ENCODE measurements at regions not wholly inside any gene's neighbourhood (a gene's known extent, or its start where the extent isn't known, plus 50 kb on each side); places are given as distances from the start of the nearest gene placed in this dataset.

- ATAC-seq (no peak), DNase-seq (ENCODE audit: low spot score) (no peak)
- Histone ChIP-seq H3K4me2 (no peak overlapping the region), H3F3A (replicated peaks; ENCODE audit: low read depth) (no peaks in the 10 kb centered on the region), H3K36me3 (ENCODE audit: insufficient read depth) (no peaks in the 10 kb centered on the region), H4K20me1 (replicated peaks; ENCODE audit: insufficient read depth) (no peaks in the 10 kb centered on the region), H3K79me2 (replicated peaks; ENCODE audit: insufficient read depth) (no peaks in the 10 kb centered on the region), H3K4me1 (ENCODE audit: insufficient read depth) (no peaks in the 10 kb centered on the region), H3K9me2 (ENCODE audit: insufficient read depth) (no peaks in the 10 kb centered on the region), H3K4me3 (no peak overlapping the region), H3K27ac (ENCODE audit: low read depth) (no peak overlapping the region), H3K27me3 (ENCODE audit: insufficient read depth) (no peaks in the 10 kb centered on the region), H2AFZ (no peak overlapping the region)
- Mint-ChIP-seq H3K36me3 (ENCODE audit: low read depth) (no peaks in the 10 kb centered on the region), H3K4me1 (peaks cover 9% of the 10 kb centered on the region), H3K9me3 (no peaks in the 10 kb centered on the region; the same call in 2 of the 3 replicates), H3K27ac (no peak overlapping the region), H3K4me3 (no peak overlapping the region), H3K27me3 (ENCODE audit: insufficient read depth, low read depth, poor library complexity) (peaks cover 7% of the 10 kb centered on the region)
- TF ChIP-seq STAT1 (IDR thresholded peaks at IDR 0.05; ENCODE audit: unreplicated experiment) (no peak), CREB1 (CRISPR knock-in tag; IDR thresholded peaks at IDR 0.05; ENCODE audit: low read depth) (no peak), ZNF331 (CRISPR knock-in tag; IDR thresholded peaks at IDR 0.05; ENCODE audit: low read depth) (no peak), EZH2phosphoT487 (IDR thresholded peaks at IDR 0.05; ENCODE audit: unreplicated experiment) (no peak), EZH2 (IDR thresholded peaks at IDR 0.05; ENCODE audit: low read depth, unreplicated experiment) (no peak)
- TF ChIP-seq, protein P1, sequence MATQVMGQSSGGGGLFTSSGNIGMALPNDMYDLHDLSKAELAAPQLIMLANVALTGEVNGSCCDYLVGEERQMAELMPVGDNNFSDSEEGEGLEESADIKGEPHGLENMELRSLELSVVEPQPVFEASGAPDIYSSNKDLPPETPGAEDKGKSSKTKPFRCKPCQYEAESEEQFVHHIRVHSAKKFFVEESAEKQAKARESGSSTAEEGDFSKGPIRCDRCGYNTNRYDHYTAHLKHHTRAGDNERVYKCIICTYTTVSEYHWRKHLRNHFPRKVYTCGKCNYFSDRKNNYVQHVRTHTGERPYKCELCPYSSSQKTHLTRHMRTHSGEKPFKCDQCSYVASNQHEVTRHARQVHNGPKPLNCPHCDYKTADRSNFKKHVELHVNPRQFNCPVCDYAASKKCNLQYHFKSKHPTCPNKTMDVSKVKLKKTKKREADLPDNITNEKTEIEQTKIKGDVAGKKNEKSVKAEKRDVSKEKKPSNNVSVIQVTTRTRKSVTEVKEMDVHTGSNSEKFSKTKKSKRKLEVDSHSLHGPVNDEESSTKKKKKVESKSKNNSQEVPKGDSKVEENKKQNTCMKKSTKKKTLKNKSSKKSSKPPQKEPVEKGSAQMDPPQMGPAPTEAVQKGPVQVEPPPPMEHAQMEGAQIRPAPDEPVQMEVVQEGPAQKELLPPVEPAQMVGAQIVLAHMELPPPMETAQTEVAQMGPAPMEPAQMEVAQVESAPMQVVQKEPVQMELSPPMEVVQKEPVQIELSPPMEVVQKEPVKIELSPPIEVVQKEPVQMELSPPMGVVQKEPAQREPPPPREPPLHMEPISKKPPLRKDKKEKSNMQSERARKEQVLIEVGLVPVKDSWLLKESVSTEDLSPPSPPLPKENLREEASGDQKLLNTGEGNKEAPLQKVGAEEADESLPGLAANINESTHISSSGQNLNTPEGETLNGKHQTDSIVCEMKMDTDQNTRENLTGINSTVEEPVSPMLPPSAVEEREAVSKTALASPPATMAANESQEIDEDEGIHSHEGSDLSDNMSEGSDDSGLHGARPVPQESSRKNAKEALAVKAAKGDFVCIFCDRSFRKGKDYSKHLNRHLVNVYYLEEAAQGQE (IDR thresholded peaks at IDR 0.05; ENCODE audit: unreplicated experiment): no peak
- TF ChIP-seq, protein P2, sequence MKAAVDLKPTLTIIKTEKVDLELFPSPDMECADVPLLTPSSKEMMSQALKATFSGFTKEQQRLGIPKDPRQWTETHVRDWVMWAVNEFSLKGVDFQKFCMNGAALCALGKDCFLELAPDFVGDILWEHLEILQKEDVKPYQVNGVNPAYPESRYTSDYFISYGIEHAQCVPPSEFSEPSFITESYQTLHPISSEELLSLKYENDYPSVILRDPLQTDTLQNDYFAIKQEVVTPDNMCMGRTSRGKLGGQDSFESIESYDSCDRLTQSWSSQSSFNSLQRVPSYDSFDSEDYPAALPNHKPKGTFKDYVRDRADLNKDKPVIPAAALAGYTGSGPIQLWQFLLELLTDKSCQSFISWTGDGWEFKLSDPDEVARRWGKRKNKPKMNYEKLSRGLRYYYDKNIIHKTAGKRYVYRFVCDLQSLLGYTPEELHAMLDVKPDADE (IDR thresholded peaks at IDR 0.05): no peak
Observed at GRCh38 chr2:239504643-239505235, 103.9 kb upstream of the HDAC4 start.

DNA sequence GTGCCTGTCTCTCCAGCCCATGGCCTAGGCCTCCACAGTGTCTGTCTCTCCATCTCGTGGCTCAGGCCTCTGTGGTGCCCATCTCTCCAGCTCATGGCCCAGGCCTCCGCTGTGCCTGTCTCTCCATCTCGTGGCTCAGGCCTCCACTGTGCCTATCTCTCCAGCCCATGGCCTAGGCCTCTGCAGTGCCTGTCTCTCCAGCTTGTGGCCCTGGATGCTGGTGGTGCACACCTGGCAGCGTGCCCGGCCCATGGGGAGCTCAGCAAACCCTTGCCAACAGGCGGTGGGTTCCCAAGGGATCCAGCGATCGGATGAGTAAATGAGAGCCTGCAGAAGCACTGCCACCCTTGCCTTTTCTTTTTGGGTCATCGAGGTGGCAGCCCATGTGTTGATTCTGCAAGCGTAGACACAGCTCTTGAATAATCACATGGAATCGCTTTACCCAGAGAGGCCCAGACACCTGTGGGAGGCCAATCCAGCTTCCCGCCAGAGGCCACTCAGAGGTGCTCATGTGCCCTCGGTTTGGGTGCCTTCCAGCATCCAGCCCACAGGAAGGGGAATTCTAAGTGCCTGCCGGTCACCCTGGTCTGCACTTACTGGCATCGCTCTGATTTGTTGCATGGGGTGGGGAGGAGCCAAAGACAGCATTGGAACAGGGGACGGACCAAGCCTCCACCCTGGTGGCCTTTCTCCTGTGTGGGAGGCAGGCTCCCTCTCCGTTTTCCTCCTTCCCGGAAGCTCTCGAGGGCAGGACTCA lies 101.8 kb upstream of the HDAC4 start:
- H2AFZ ChIP-seq: no peak overlapping the region
- no peaks in the 10 kb centered on the region for H3K9me2 ChIP-seq (ENCODE audit: insufficient read depth)
- H4K20me1 ChIP-seq (replicated peaks; ENCODE audit: insufficient read depth): no peaks in the 10 kb centered on the region
- Mint-ChIP-seq H3K27me3 (ENCODE audit: insufficient read depth, low read depth, poor library complexity) (peaks cover 8% of the 10 kb centered on the region), H3K9me3 (no peaks in the 10 kb centered on the region; the same call in 2 of the 3 replicates), H3K4me1 (peaks cover 9% of the 10 kb centered on the region), H3K4me3 (no peak overlapping the region), H3K36me3 (ENCODE audit: low read depth) (no peaks in the 10 kb centered on the region), H3K27ac (no peak overlapping the region)
- ATAC-seq (no peak), DNase-seq (ENCODE audit: low spot score) (no peak)
- no peak overlapping the region for H3K27ac ChIP-seq (ENCODE audit: low read depth)
- H3K4me1 ChIP-seq (ENCODE audit: insufficient read depth): no peaks in the 10 kb centered on the region
- no peaks in the 10 kb centered on the region for H3K36me3 ChIP-seq (ENCODE audit: insufficient read depth)
- H3K27me3 ChIP-seq (ENCODE audit: insufficient read depth): no peaks in the 10 kb centered on the region
- no peak overlapping the region for H3K4me3 ChIP-seq
- H3K4me2 ChIP-seq: no peak overlapping the region
- no peaks in the 10 kb centered on the region for H3K79me2 ChIP-seq (replicated peaks; ENCODE audit: insufficient read depth)
- H3F3A ChIP-seq (replicated peaks; ENCODE audit: low read depth): no peaks in the 10 kb centered on the region
- TF ChIP-seq EZH2phosphoT487 (IDR thresholded peaks at IDR 0.05; ENCODE audit: unreplicated experiment) (no peak), POLR2AphosphoS5 (IDR thresholded peaks at IDR 0.05; ENCODE audit: low read depth) (no peak), STAT1 (IDR thresholded peaks at IDR 0.05; ENCODE audit: unreplicated experiment) (no peak), EZH2 (IDR thresholded peaks at IDR 0.05; ENCODE audit: low read depth, unreplicated experiment) (no peak), ZNF462 (CRISPR knock-in tag; IDR thresholded peaks at IDR 0.05) (no peak), NANOG (IDR thresholded peaks at IDR 0.05; ENCODE audit: borderline replicate concordance) (no peak)
